Right renal pelvis (tissue), 4 donors: ENCODE measurements at regions not wholly inside any gene's neighbourhood (a gene's known extent, or its start where the extent isn't known, plus 50 kb on each side); places are given as distances from the start of the nearest gene placed in this dataset.
"Not testable (repeated sequence)": the region's sequence is repeated elsewhere in the genome, so short reads cannot be mapped to it uniquely, and the experiment has no call there.

Experiments used
- DNase-seq, 4 donors: peaks; one replicate each; pipeline ENCODE4 v3.0.0-alpha.2; 2013; ENCODE audit warnings: low read depth in 4 of 4, low spot score in 3 of 4, missing footprints in 1 of 4

GRCh38 chrX:46034868-46035267 is 510.4 kb downstream of the ZNF674 start:
- no peak for DNase-seq

GRCh38 chrX:46029777-46030176 is 515.4 kb downstream of the ZNF674 start:
- no peak for DNase-seq

DNA sequence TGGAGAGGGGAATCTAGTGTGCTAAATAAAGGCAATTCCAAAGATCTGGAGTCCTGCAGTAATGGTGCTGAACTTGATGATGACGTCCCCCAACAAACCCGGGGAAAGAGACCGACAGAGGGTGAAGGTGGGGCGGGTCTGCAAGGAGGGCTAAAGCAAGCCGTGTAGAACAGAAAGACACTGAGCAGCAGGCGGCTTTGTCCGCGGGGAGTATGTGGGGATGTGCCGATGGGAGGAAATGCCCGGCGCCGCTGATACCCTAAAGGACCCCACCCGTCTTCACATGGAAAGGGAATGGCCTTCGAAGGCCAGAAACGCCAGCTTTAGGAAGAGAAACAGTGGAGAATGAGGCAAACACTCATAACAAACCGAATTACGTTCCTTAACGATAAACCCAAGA is 528.9 kb downstream of the ZNF674 start:
- DNase-seq = no peak

GRCh38 chrX:46015653-46016052 is 529.6 kb downstream of the ZNF674 start:
- DNase-seq = no peak

GRCh38 chrX:45992402-45993123 is 552.7 kb downstream of the ZNF674 start:
- DNase-seq = no peak

- DNase-seq = no peak
Observed at GRCh38 chrX:45986971-45987370, 558.2 kb downstream of the ZNF674 start.

DNA sequence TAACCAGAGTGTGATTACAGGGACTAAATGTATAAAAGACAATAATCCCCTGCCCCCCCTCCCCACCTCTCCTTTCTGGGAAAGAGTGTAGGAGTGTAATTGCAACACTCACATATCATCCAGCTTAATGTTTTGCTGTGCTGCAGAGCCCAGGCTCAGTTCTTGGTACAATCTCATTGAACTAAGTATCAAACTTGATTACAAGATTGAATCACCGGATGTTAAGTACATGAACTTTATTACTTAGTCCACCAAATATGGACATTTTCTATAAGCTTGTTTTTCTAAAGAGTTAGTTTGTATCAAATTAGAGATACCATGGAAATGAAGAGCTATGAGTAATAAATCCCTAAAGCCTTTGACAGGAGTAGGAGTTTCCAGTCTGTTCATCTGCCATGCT is 559.1 kb downstream of the ZNF674 start:
- no peak for DNase-seq

DNA sequence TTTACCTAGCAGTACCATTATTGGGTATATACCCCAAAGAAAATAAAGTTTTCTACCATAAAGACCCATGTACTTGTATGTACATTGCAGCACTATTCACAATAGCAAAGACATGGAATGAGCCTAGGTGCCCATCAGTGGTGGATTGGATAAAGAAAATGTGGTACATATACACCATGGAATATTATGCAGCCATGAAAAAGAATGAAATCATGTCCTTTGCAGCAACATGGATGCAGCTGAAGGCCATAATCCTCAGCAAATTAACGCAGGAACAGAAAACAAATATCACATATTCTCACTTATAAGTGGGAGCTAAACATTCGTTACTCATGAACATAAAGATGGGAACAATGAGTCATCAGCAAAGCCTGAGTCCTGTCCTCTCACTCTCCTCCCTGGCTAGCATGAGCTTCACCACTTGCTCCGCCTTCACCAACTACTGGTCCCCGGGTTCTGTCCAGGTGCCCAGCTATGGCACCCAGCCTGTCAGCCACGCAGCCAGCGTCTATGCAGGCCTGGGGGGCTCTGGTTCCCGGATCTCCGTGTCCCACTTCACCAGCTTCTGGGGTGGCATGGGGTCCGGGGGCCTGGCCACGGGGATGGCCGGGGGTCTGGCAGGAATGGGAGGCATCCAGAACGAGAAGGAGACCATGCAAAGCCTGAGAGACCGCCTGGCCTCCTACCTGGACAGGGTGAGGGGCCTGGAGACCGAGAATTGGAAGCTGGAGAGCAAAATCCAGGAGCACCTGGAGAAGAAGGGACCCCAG is 562.1 kb downstream of the ZNF674 start:
- not testable (repeated sequence) for DNase-seq

- DNase-seq = no peak
Observed at GRCh38 chrX:45980726-45981125, 564.5 kb downstream of the ZNF674 start.

DNA sequence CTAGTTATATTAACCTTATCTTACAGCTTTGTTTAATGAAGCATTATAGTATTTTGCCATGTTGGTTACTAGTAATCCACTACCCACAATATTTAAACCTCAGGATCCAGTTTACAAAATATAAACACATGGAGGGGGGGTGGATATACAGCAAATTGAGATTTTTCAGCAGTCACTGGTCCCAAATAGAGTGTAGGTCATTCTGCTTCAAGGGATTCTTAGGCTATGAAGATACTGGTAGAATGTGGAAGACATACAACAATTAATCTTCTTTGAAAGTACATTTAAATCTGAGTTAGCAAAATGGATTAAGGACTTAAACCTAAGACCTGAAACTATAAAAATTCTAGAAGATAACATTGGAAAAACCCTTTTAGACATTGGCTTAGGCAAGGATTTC is 569.6 kb downstream of the ZNF674 start:
- no peak for DNase-seq

DNA sequence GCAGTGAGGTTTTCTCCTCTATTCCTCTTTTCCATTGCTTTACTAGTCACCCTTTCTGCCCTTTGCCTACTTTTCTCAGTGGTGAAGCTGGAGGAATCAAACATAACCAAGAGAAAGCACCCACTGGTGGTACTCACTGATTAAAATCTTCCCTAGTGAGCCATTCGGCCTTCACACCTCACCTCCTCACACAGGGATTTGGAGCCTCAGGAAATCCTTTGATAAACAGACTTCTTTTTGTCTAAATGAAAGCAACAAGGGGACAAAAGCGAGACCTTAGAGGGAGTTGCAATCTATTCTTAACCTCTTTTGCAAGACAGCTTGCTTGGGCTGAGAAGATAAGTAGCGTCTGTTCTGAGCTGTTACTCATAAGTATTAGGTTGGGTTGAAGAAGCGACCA is 572.6 kb downstream of the ZNF674 start:
- no peak for DNase-seq

GRCh38 chrX:45959567-45959966 is 585.7 kb downstream of the ZNF674 start:
- DNase-seq = no peak

GRCh38 chrX:45956191-45956870 is 588.9 kb downstream of the ZNF674 start:
- no peak for DNase-seq

DNA sequence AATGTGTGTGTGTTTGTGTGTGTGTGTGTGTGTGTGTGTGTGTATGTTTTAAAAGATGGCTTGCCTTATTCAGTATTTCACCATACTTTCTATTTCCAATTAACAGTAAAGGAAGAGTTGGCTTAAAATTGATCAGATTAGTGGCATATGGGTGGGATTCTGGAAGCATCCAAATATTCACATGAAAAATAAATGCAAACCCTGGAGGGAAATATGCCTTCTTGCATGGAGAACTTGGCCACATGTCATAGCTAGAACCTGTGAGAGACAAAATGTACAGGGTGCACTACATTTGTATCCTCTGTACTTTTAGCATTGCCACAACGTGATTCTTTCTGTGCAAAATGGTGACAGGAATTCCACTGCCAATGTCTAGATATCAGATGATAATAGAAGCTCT is 589.6 kb downstream of the ZNF674 start:
- DNase-seq = no peak

DNA sequence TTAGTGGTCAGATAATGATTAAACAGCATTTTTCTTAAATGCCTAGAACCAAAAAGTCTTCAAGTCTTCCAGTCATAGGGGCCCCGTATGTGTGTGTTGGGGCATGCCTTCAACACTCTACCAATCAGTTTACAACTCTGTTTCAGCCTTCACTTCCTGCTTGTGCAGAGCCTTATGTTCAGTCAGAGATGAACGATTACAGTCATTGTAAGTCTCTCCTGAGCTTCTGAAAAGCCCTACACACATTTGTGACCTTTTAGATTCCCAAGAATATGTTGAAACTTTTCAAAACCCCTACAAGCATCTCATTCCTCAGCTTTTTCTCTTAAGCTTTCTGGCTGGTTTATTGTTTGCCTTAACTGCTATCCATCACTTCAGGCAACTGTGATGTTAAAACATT is 591.2 kb downstream of the ZNF674 start:
- DNase-seq = no peak

DNA sequence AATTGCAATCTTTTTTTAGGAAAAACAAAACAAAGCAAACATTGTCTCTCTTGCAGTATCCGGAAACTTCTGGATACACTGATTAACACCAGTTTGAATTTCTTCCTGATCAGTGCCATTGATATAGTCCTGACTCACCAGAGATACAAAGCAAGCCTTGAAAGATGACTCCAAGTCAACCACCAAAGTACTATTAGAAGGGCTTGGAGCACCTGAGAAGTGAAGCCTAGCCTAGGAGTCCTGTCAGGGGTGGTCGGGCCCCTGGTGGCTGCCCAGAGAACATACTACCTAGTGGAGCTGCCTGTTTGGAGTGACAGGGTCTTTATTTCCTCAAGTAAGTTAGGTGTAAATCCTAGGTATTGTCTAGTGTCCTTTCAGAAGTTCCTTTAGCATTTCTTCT is 593.2 kb downstream of the ZNF674 start:
- DNase-seq = no peak

DNA sequence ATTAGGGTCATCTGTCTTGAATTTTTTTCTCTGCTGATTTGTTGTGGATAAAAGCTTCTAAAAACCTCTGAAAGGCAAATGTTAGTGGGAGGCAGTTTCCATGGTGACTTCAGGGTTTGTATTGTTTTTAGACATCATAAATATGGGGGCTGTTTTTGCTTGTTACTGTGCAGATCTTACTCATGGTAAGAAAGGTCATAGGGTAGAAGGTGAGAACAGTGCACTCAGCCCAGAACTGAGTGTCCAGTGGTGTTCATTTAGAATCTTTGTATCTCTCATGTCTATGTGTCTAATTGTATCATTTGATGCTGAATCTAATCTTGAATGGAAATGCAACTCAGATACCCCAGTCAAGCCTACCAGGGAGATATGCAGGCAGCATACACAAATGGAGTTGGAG is 609.8 kb downstream of the ZNF674 start:
- DNase-seq = no peak

- DNase-seq = no peak
Observed at GRCh38 chrX:45912316-45912715, 632.9 kb downstream of the ZNF674 start.

DNA sequence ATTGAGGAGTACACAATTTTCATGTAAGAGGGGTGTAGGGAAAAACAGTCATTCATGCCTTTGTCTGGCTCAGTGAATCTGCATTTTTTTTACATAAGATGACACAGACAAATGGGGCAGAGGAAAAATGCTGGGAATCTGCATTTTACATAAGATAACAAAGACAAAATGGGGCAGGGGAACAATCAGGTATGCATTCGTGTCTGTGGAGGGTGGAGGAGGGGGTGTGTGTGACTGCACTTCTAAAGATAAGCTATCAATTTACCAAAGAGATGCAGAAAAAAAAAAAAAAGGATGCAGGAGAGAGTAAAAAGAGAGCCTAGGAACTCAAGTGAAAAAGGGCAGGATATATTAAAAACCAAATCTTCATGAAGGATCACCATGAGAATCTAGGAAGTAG is 637.4 kb downstream of the ZNF674 start:
- DNase-seq = no peak

DNA sequence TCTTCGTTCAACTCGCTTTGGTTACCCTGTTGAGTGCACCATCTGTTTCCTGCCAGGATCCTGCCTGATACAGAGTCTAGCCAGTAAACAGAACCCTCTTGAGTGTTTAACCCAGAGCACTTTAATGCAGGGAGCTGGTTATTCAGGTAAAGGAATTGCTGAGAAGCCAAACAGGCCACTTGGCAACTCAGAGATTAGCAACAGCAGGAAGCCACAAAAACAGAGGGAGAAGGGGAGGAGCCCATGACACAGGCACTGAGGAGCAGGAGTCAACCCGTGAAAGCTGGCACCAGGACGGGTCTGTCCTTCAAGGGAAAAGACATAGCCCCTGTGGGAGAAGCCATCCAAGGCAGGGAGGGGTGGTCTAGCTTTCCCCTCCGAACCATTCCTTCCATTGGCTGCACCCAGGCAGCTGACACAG is 641.4 kb downstream of the ZNF674 start:
- DNase-seq = no peak

- no peak for DNase-seq
Observed at GRCh38 chrX:45900766-45901615, 644.2 kb downstream of the ZNF674 start.
